ENCODE measurements at regions not wholly inside any gene's neighbourhood (a gene's known extent, or its start where the extent isn't known, plus 50 kb on each side); places are given as distances from the start of the nearest gene placed in this dataset.

DNA sequence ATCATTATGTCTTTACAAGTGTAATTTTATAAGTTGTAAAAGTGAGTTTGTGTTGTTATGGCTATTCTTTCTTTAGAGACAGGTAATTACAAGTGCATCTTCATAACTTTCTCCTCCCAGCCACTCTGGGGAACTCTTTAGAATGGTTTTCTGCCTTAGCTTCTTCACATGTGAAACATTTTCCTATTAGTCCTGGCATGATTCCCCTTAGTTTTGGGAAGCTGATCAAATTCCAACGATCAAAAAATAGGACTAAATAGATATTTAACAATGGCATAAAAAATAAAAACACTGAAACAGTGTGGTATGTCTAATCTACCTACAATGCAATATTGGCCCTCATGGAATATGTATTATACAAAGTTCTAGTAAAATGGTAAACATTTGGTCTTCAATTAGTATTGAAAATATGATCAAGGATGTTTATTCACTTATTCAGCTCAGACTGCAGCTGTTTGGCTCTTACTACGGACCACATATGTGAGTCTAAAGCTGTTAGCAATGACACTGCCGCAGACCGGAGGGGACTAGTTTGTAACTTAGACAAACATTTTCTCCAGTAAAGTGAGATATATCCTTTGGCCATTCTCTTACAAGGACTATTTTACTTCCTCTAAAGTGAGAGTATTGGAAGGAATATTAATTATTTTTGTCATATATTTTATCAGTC lies 890.8 kb upstream of the USP15 start:
- Mint-ChIP-seq H3K9me3 (no peaks in the 10 kb centered on the region), H3K4me1 (no peaks in the 10 kb centered on the region), H3K27me3 (ENCODE audit: low read depth) (peaks cover 7% of the 10 kb centered on the region), H3K36me3 (no peaks in the 10 kb centered on the region), H3K27ac (no peak overlapping the region), H3K4me3 (no peak overlapping the region)
- no peak for DNase-seq (ENCODE audit: low spot score in 2 of 2, unreplicated experiment in 2 of 2)
- TF ChIP-seq, protein P1, sequence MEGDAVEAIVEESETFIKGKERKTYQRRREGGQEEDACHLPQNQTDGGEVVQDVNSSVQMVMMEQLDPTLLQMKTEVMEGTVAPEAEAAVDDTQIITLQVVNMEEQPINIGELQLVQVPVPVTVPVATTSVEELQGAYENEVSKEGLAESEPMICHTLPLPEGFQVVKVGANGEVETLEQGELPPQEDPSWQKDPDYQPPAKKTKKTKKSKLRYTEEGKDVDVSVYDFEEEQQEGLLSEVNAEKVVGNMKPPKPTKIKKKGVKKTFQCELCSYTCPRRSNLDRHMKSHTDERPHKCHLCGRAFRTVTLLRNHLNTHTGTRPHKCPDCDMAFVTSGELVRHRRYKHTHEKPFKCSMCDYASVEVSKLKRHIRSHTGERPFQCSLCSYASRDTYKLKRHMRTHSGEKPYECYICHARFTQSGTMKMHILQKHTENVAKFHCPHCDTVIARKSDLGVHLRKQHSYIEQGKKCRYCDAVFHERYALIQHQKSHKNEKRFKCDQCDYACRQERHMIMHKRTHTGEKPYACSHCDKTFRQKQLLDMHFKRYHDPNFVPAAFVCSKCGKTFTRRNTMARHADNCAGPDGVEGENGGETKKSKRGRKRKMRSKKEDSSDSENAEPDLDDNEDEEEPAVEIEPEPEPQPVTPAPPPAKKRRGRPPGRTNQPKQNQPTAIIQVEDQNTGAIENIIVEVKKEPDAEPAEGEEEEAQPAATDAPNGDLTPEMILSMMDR (IDR thresholded peaks at IDR 0.05; ENCODE audit: unreplicated experiment), result no peak

DNA sequence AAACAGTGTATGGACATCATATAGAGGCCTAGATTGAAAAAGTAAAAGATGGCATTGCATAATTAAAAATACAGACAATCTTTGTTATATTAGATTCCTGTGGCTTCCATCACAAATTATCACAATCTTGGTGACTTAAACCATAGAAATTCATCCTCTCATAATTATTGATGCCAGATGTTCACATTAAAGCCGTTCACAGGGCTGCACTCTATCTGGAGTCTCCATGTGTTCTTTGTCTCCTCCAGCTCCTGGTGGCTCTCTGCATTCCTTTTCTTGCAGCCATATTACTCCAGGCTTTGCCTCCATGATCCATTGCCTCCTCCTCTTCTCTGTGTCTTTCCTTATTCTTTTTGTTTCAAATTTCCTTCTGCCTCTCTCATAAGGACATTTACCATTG lies 875.7 kb upstream of the USP15 start:
- Mint-ChIP-seq H3K4me1 (no peaks in the 10 kb centered on the region), H3K27me3 (ENCODE audit: low read depth) (no peaks in the 10 kb centered on the region), H3K9me3 (peaks cover 26% of the 10 kb centered on the region), H3K27ac (no peak overlapping the region), H3K4me3 (no peak overlapping the region), H3K36me3 (no peaks in the 10 kb centered on the region)
- TF ChIP-seq, protein P1 (IDR thresholded peaks at IDR 0.05; ENCODE audit: unreplicated experiment), result no peak
- DNase-seq (ENCODE audit: low spot score in 2 of 2, unreplicated experiment in 2 of 2), result no peak

DNA sequence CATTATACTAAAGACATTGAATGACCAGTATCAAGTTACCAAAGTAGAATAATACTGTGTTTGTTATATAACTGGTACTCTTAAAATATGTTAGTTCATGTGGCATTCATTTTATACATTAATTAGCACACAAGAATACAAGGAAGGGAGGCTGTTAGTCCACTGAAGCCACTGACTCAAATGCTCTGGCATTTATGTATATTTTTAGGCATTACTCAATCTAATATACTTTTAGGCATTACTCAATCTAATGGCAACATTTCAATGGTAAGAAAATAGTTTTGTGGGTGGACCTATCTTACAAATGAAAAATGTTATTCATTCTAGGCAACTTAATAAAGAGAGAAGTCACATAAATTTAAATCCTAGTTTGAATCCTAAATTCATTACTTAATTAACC lies 874.4 kb upstream of the USP15 start:
- no peak overlapping the region for H3K27ac Mint-ChIP-seq
- peaks cover 34% of the 10 kb centered on the region for H3K9me3 Mint-ChIP-seq
- H3K27me3 Mint-ChIP-seq (ENCODE audit: low read depth), result no peaks in the 10 kb centered on the region
- H3K4me1 Mint-ChIP-seq, result no peaks in the 10 kb centered on the region
- TF ChIP-seq, protein P1 (IDR thresholded peaks at IDR 0.05; ENCODE audit: unreplicated experiment), result no peak
- H3K36me3 Mint-ChIP-seq, result no peaks in the 10 kb centered on the region
- no peak overlapping the region for H3K4me3 Mint-ChIP-seq
- no peak for DNase-seq (ENCODE audit: low spot score in 2 of 2, unreplicated experiment in 2 of 2)

DNA sequence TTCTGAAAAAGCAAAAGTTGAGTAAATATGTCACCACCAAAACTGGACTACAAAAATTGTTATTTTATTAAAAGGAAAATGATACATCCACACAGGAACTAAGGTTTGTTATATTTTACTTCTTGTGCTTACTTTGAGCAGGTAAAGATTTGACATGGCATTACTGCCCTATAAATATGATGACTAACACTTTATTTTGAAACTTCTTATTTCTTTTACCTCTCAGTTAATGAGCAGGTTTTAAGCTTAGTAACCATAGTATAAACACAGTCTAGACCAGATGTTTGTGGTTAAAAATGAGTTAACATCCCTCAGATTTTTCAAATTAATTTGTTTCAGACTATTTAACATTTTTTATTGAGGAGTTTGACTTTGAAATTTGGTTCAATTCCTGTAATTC lies 862.5 kb upstream of the USP15 start:
- Mint-ChIP-seq H3K9me3 (peaks cover 17% of the 10 kb centered on the region), H3K4me3 (no peak overlapping the region), H3K4me1 (no peaks in the 10 kb centered on the region), H3K27me3 (ENCODE audit: low read depth) (no peaks in the 10 kb centered on the region), H3K36me3 (no peaks in the 10 kb centered on the region), H3K27ac (no peak overlapping the region)
- TF ChIP-seq, protein P1 (IDR thresholded peaks at IDR 0.05; ENCODE audit: unreplicated experiment), result no peak
- no peak for DNase-seq (ENCODE audit: low spot score in 2 of 2, unreplicated experiment in 2 of 2)

DNA sequence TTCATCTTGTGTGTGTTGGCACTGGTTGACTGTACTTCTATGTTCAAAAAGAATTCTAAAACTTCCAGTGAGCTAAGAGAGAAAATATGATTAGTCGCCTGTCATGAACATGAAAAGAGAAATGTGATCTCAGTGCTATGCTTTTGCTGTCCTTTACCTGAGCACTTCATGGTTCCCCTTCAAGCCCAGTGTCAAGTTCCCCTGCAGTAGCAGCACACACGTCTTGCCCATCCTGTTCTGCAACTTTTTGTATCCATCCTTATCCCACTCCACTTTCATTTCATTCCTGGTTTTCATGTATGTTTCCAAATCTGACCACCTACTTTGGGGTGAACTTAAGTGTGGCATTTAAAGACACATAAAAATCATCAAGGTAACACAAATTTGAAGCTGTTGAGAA lies 848.0 kb upstream of the USP15 start:
- no peak for DNase-seq (ENCODE audit: low spot score in 2 of 2, unreplicated experiment in 2 of 2)
- Mint-ChIP-seq H3K36me3 (no peaks in the 10 kb centered on the region), H3K4me1 (peaks cover 8% of the 10 kb centered on the region), H3K27ac (no peak overlapping the region), H3K27me3 (ENCODE audit: low read depth) (no peaks in the 10 kb centered on the region), H3K9me3 (no peaks in the 10 kb centered on the region), H3K4me3 (no peak overlapping the region)
- TF ChIP-seq, protein P1 (IDR thresholded peaks at IDR 0.05; ENCODE audit: unreplicated experiment), result no peak

DNA sequence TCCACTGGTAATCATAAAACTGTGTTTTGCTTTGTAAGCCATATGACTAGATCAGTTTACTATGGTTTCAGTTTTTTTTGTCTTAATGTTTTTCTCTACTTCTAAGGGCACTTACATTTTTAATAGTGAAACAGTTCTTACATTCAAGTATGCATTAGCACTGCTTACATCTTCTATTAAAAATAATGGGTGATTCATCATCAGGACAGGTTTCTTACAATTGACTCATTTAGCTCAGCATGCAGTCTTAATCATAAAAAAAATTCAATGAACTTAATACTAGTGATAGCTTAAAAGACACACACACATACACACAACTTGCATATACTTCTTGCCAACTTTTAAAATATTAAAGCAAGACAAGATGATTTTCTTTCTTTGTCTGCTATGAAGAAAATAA lies 845.7 kb upstream of the USP15 start:
- H3K9me3 Mint-ChIP-seq, result peaks cover 6% of the 10 kb centered on the region
- H3K4me3 Mint-ChIP-seq, result no peak overlapping the region
- peaks cover 8% of the 10 kb centered on the region for H3K4me1 Mint-ChIP-seq
- TF ChIP-seq, protein P1 (IDR thresholded peaks at IDR 0.05; ENCODE audit: unreplicated experiment), result no peak
- no peaks in the 10 kb centered on the region for H3K27me3 Mint-ChIP-seq (ENCODE audit: low read depth)
- H3K36me3 Mint-ChIP-seq, result no peaks in the 10 kb centered on the region
- no peak overlapping the region for H3K27ac Mint-ChIP-seq
- no peak for DNase-seq (ENCODE audit: low spot score in 2 of 2, unreplicated experiment in 2 of 2)
